ENCODE measurements at regions not wholly inside any gene's neighbourhood (a gene's known extent, or its start where the extent isn't known, plus 50 kb on each side); places are given as distances from the start of the nearest gene placed in this dataset.

- intact Hi-C loops (cut with micrococcal nuclease) (no loop called here), dilution Hi-C loops (cut with MboI; ENCODE audit: extremely low pct_ligation_motif_present, low sequenced_read_pairs) (no loop called here)
Measured at GRCh38 chr13:93172109-93172508, 54.5 kb upstream of the GPC6 start.

More at GRCh38 chr13:93172109-93172508, 54.5 kb upstream of the GPC6 start:
- TF ChIP-seq MYC (IDR thresholded peaks at IDR 0.05; ENCODE audit: low read depth, low read length) (no peak), JUN (IDR thresholded peaks at IDR 0.05; ENCODE audit: borderline replicate concordance, insufficient read depth, insufficient read length, low read depth) (no peak), EZH2 (IDR thresholded peaks at IDR 0.05; ENCODE audit: borderline replicate concordance, low read depth, low read length, severe bottlenecking) (no peak), CTCF (IDR thresholded peaks at IDR 0.05; ENCODE audit: extremely low read depth in 1 of 2, insufficient read depth in 1 of 2, low read depth in 1 of 2, low read length in 2 of 2) (no peak), POLR2AphosphoS5 (IDR thresholded peaks at IDR 0.05; ENCODE audit: insufficient read depth, low read depth, low read length) (no peak), POLR2A (IDR thresholded peaks at IDR 0.05; ENCODE audit: low read depth, low read length) (no peak), FOS (IDR thresholded peaks at IDR 0.05; ENCODE audit: borderline replicate concordance, insufficient read depth, low read length) (no peak)
- H3K4me1 ChIP-seq (ENCODE audit: control insufficient read depth, extremely low read depth, insufficient read depth, low read length), result no peaks in the 10 kb centered on the region
- CTCF ChIA-PET, result no interaction called here
- no peaks in the 10 kb centered on the region for H3K27me3 ChIP-seq (ENCODE audit: control insufficient read depth in 2 of 2, insufficient read depth in 2 of 2, low read length in 2 of 2)
- H3K4me2 ChIP-seq (ENCODE audit: insufficient read depth, low read length), result no peak overlapping the region
- H3K36me3 ChIP-seq (ENCODE audit: control insufficient read depth in 2 of 2, extremely low read depth in 1 of 2, insufficient read depth in 2 of 2, low read length in 2 of 2), result no peaks in the 10 kb centered on the region
- no TSS peak for BruUV-seq (replicated peaks)
- DNase-seq (ENCODE audit: low read depth, low spot score) (no peak), FAIRE-seq (no peak)
- H3K4me3 ChIP-seq (replicated peaks in 1 of 3; ENCODE audit: insufficient read depth in 1 of 3, low read depth in 1 of 3, low read length in 3 of 3), result no peak overlapping the region
- H3K9me1 ChIP-seq (replicated peaks; ENCODE audit: control insufficient read depth, extremely low read depth, insufficient read depth, low read length), result no peaks in the 10 kb centered on the region
- H2AFZ ChIP-seq (ENCODE audit: low read depth, low read length), result no peak overlapping the region
- POLR2A ChIA-PET, result no interaction called here
- no peak overlapping the region for H3K9ac ChIP-seq (replicated peaks; ENCODE audit: extremely low read depth, insufficient read depth, low read length)
- H3K27ac ChIP-seq (ENCODE audit: insufficient read depth, low read depth, low read length), result no peak overlapping the region
- peaks cover 2% of the 10 kb centered on the region for H3K9me3 ChIP-seq (replicated peaks; ENCODE audit: control insufficient read depth, insufficient read depth, low read length)
- no peaks in the 10 kb centered on the region for H3K79me2 ChIP-seq (ENCODE audit: control insufficient read depth, insufficient read depth, low read length)
- H4K20me1 ChIP-seq (replicated peaks; ENCODE audit: control insufficient read depth, extremely low read depth, insufficient read depth, low read length), result no peaks in the 10 kb centered on the region

All from endothelial cell of umbilical vein (primary cell).